ENCODE measurements at regions not wholly inside any gene's neighbourhood (a gene's known extent, or its start where the extent isn't known, plus 50 kb on each side); places are given as distances from the start of the nearest gene placed in this dataset.
A peak's percentile ranks its signal among the peaks of the same experiment; 100 is the strongest.
"Not testable (repeated sequence)": the region's sequence is repeated elsewhere in the genome, so short reads cannot be mapped to it uniquely, and the experiment has no call there.

DNA sequence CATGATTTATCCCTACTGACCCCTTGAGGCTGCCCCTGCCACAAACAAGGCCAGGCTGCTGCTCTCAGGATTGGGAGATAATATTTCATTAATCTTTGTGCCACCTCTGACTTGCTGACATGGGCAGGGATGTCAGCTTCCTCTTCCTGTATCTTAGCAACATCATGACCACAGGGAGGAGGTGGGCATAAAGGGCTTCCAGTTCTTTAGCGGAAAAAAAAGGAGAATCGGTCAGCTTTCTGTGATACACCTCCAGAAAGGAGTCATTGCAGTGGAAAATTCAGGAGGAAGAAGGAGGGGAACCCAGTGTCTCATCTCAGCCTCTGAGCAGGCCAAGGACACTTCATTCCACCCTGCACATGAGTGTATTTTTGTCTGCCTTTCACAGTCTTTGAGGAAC, 206.8 kb upstream of the SDK2 start:
- peaks cover 0 to 3% (median 0%) of the 10 kb centered on the region in 5 donors for H3K27me3 Mint-ChIP-seq

DNA sequence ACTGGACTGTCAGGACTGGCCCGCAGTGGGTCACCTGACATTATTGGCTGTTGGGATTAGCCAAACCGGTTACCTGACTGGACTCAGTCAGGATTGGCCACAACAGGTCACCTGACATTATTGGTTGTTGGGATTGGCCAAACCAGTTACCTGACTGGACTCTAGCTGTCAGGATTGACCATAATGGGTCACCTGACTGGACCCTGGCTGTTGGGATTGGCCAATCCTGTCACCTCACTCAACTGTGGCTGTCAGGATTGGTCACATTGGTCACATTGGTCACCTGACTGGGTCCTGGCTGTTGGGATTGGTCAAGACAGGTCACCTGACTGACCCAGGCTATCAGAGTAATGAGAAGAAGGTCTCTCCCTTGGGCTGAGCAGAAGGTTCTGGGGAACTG, 207.7 kb upstream of the SDK2 start:
- peaks cover 0 to 9% (median 8%) of the 10 kb centered on the region in 4 donors for H3K4me1 Mint-ChIP-seq
- H3K27me3 Mint-ChIP-seq: peaks cover 0 to 3% (median 0%) of the 10 kb centered on the region in 5 donors
- POLR2A ChIA-PET: no interaction called here
- H3K9me3 Mint-ChIP-seq: peaks cover 0 to 21% (median 4%) of the 10 kb centered on the region in 9 donors
- no peak overlapping the region for H3K27ac Mint-ChIP-seq
- H3K4me3 Mint-ChIP-seq: no peak overlapping the region
- H3K36me3 Mint-ChIP-seq: peaks cover 0 to 12% (median 0%) of the 10 kb centered on the region in 3 donors
- ATAC-seq: no peak
- no peak for DNase-seq

More for the DNA sequence above, 206.8 kb upstream of the SDK2 start:
- peaks cover 0 to 12% (median 0%) of the 10 kb centered on the region in 3 donors for H3K36me3 Mint-ChIP-seq
- no peak overlapping the region for H3K4me3 Mint-ChIP-seq
- no peak for ATAC-seq
- H3K27ac Mint-ChIP-seq: peak overlapping the region in 1 of 10 donors; percentile 25
- DNase-seq: no peak
- POLR2A ChIA-PET: no interaction called here
- H3K4me1 Mint-ChIP-seq: peaks cover 0 to 9% (median 8%) of the 10 kb centered on the region in 4 donors
- peaks cover 0 to 21% (median 4%) of the 10 kb centered on the region in 9 donors for H3K9me3 Mint-ChIP-seq

DNA sequence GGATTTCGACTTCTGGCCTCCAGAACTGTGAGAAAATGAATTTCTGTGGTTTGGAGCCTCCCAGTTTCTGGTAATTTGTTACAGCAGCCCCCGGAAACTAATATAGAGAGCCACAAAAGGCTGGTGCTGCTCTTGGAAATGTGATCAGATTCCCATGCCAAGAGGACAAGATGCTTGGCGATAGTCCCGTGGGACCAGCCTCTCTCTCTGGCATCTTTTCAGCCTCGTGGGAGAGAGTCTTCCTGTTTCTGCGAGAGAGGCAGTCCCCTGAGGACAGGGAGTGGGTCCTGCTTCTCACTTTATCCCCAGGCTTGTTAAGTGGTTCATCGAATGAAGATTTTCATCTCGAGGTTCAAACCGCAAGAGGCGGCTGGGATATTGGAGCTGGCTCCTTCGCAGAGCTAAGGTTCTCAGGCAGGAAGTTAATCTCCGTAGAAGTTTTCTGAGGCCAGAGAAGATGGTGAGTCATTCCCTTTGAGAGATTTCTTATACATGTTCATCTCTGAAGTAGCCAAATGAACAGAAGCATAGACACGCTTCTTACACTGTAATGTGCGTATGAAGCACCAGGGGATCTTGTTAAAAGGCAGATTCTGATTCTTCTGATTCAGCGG, 211.6 kb upstream of the SDK2 start:
- H3K4me1 Mint-ChIP-seq: peaks cover 0 to 10% (median 8%) of the 10 kb centered on the region in 4 donors
- DNase-seq (no peak), ATAC-seq (no peak)
- no peak overlapping the region for H3K27ac Mint-ChIP-seq
- peaks cover 0 to 21% (median 4%) of the 10 kb centered on the region in 9 donors for H3K9me3 Mint-ChIP-seq
- H3K36me3 Mint-ChIP-seq: peaks cover 0 to 12% (median 0%) of the 10 kb centered on the region in 3 donors
- H3K4me3 Mint-ChIP-seq: no peak overlapping the region
- POLR2A ChIA-PET: no interaction called here
- peaks cover 0 to 3% (median 0%) of the 10 kb centered on the region in 5 donors for H3K27me3 Mint-ChIP-seq

DNA sequence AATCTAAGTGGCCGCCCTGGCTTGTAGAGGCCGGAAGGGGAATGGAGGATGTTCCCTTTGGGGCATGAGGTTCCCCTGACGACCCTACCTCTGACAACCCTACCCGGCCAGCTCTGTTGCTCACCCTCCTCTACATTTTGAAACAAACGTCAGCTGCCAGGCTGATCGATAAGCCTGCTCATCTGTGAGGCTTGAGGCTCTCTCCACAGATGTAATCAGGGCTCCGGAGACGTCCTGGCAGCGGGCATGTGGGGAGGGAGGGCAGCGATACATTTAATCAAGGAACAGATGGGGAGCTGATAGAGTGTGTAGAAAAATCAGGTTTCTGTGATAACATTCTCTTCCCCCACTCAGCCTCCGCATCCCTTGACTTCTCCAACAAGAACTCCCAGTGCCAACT, 212.3 kb upstream of the SDK2 start:
- H3K4me1 Mint-ChIP-seq: peaks cover 0 to 3% (median 1%) of the 10 kb centered on the region in 4 donors
- peaks cover 0 to 12% (median 0%) of the 10 kb centered on the region in 3 donors for H3K36me3 Mint-ChIP-seq
- H3K4me3 Mint-ChIP-seq: no peak overlapping the region
- H3K27ac Mint-ChIP-seq: no peak overlapping the region
- no peak for DNase-seq
- no peak for ATAC-seq
- POLR2A ChIA-PET: no interaction called here
- H3K27me3 Mint-ChIP-seq: peaks cover 0 to 3% (median 0%) of the 10 kb centered on the region in 5 donors
- peaks cover 0 to 21% (median 4%) of the 10 kb centered on the region in 9 donors for H3K9me3 Mint-ChIP-seq

DNA sequence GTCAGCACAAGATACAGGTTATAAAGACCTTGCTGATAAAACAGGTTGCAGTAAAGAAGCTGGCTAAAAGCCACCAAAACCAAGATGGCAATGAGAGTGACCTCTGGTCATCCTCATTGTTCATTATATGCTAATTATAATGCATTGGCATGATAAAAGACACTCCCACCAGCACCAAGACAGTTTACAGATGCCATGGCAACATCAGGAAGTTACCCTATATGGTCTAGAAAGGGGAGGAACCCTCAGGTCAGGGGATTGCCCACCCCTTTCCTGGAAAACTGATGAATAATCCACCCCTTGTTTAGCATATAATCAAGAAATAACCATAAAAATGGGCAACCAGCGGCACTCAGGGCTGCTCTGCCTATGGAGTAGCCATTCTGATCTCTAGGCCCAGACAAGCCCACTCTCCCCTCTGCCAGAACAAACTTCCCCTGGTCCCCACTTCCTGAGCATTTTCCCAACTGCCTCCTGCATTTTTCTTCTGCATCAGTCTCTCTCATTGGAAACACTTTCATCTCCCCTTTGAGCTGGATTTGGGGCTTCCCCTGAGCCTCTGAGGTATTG, 215.3 kb upstream of the SDK2 start:
- POLR2A ChIA-PET, H3K27ac Mint-ChIP-seq, ATAC-seq, H3K9me3 Mint-ChIP-seq, H3K4me3 Mint-ChIP-seq, H3K36me3 Mint-ChIP-seq, H3K4me1 Mint-ChIP-seq, DNase-seq, H3K27me3 Mint-ChIP-seq: not testable (repeated sequence)

DNA sequence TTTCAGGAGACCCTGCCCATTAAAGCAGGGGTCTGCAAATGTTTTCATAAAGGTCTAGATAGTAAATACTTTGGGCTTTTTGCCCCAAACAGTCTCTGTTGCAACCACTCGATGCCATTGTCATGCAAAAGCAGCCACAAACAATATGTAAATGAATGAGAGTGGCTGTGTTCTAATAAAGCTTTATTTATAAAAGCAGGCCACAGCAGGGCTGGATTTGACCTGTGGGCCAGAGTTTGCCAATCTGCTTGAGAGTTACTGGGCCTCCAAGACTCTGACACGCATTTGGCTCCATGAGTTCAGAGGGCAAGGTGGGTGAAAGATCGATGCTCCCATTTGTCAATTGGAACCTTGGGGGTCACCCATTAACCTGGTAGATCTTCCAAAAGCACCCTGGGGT, 217.3 kb upstream of the SDK2 start:
- Mint-ChIP-seq H3K27ac (no peak overlapping the region), H3K9me3 (no peaks in the 10 kb centered on the region), H3K27me3 (no peaks in the 10 kb centered on the region), H3K36me3 (no peaks in the 10 kb centered on the region), H3K4me1 (peaks cover 0 to 3% (median 0%) of the 10 kb centered on the region in 4 donors), H3K4me3 (no peak overlapping the region)
- DNase-seq (no peak), ATAC-seq (no peak)
- POLR2A ChIA-PET: no interaction called here

DNA sequence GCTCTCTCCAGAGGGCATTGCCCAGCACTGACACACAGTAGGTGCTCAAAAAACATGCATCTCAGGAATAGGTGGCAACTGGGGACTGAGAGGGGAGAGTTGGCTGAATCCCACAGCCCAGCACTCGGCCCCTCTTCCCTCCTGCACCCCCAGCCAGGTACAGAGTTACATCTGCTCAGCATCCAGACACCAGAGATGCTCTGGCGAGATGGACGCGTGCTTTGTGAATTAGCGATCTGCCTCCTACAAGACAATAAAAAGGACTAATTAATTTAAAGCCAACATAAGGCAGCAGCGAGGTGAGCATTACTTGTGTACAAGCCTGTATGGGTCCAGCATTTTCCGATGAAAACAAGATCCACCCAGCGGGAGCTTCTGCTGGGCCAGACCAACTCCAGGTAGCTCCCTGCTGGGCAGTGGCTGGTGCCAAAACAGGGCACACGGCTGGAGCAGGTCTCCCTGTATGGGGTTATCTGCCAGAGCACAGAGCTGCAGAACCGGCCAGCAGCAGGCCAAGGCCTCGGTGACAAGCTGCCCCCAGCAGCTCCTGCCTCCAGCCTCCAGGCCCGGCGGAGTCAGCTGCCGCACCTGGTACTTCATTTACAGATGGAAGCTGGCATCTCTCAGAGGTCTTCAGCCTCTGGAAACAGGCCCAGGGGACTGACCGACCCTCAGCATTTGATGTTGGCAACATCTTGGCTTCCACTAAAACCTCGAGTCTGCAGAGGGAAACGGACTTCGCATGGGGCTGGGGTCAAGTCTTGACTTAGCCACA, 219.7 kb upstream of the SDK2 start:
- Mint-ChIP-seq H3K27me3 (no peaks in the 10 kb centered on the region), H3K4me1 (peaks cover 0 to 3% (median 0%) of the 10 kb centered on the region in 4 donors), H3K9me3 (no peaks in the 10 kb centered on the region), H3K4me3 (no peak overlapping the region), H3K27ac (no peak overlapping the region), H3K36me3 (no peaks in the 10 kb centered on the region)
- DNase-seq: no peak
- POLR2A ChIA-PET: no interaction called here
- no peak for ATAC-seq

DNA sequence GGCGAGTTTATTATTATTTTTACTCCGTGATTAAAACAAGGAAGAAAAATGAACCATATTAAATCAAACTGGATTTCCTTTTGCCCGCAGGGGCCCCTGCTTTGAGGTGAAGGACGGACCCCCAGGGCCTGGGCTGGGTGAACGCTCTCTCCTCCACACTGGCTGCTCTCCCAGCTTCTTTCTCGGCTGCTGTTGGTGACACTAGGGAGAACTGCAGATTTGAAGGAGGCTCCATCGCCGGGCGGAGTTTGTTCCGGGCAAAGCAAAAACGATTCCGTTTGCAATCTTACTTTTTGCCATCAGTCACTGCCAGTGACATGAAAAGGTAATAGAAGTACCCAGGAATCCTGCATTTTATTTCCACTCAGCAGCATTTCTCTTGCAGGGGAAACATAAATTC, 221.6 kb upstream of the SDK2 start:
- H3K4me1 Mint-ChIP-seq: no peaks in the 10 kb centered on the region
- ATAC-seq (no peak), DNase-seq (no peak)
- no peaks in the 10 kb centered on the region for H3K9me3 Mint-ChIP-seq
- no peak overlapping the region for H3K27ac Mint-ChIP-seq
- H3K27me3 Mint-ChIP-seq: peaks cover 0 to 1% (median 0%) of the 10 kb centered on the region in 5 donors
- POLR2A ChIA-PET: no interaction called here
- no peaks in the 10 kb centered on the region for H3K36me3 Mint-ChIP-seq
- no peak overlapping the region for H3K4me3 Mint-ChIP-seq

DNA sequence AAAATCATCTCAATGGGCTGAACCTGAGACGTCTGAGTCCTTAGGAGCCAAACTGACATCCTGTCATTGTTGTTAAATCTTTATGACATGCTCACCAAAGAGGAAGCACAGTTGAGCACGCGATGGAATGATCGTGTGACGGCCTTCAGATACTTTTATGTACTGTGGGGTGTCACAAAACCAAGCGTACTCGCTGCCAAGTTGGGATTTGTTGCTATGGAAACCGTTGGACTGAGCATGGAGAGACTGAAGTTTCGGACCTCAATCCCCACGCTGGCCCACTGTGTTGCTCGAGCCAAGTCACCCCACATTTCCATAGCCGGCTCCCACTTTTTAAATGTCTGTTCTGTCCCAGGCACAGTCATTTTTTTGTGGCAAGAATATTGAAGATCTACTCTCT, 222.8 kb upstream of the SDK2 start:
- DNase-seq (no peak), ATAC-seq (no peak)
- Mint-ChIP-seq H3K27me3 (peaks cover 0 to 1% (median 0%) of the 10 kb centered on the region in 5 donors), H3K4me1 (no peaks in the 10 kb centered on the region), H3K4me3 (no peak overlapping the region), H3K9me3 (peaks cover 0 to 3% (median 0%) of the 10 kb centered on the region in 9 donors), H3K27ac (peak overlapping the region in 1 of 10 donors; percentile 35), H3K36me3 (no peaks in the 10 kb centered on the region)
- POLR2A ChIA-PET: no interaction called here

DNA sequence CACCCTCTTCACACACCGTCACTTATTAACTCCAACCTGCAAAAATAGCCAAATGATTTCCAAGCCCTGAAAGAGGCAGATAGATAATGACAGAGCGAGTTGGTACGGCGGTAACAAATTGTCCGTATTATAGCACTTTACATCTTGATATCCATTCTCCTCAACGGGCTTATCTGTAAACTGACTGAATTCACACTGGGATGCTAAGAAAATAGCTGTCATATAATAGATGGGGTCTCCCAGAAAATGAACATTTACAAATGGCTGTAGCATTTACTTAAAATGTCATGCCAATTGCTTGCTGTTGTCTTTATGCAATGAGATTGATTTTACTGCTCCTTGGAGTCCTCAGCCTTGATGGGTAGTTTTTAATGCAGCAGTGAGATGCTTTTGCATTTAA, 225.8 kb upstream of the SDK2 start:
- ATAC-seq (no peak), DNase-seq (no peak)
- H3K36me3 Mint-ChIP-seq: no peaks in the 10 kb centered on the region
- no peak overlapping the region for H3K4me3 Mint-ChIP-seq
- H3K27ac Mint-ChIP-seq: no peak overlapping the region
- H3K4me1 Mint-ChIP-seq: no peaks in the 10 kb centered on the region
- POLR2A ChIA-PET: no interaction called here
- H3K27me3 Mint-ChIP-seq: peaks cover 0 to 2% (median 0%) of the 10 kb centered on the region in 5 donors
- peaks cover 0 to 3% (median 0%) of the 10 kb centered on the region in 9 donors for H3K9me3 Mint-ChIP-seq

DNA sequence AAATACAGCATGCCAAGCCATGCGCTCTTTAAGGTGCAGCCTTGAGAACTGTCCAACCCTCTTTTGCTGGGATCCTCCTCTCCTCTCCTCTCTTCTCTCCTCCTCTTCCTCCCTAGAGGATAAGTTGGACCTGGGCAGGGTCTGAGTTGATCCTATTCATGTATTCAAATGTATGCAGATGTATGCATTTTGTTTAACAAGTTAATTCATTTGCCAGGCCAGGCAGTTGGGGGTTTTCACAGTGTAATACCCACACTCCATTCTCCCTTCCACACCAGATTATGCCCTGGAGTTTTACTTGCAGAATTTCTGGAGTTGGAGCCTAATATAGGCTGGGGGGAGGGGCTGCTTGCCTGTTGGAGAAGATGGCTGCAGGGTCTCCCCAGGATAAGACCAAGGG, 226.2 kb upstream of the SDK2 start:
- Mint-ChIP-seq H3K27ac (no peak overlapping the region), H3K27me3 (peaks cover 0 to 2% (median 0%) of the 10 kb centered on the region in 5 donors), H3K4me1 (no peaks in the 10 kb centered on the region), H3K9me3 (peaks cover 0 to 3% (median 0%) of the 10 kb centered on the region in 9 donors), H3K36me3 (no peaks in the 10 kb centered on the region), H3K4me3 (no peak overlapping the region)
- POLR2A ChIA-PET: no interaction called here
- no peak for DNase-seq
- no peak for ATAC-seq

DNA sequence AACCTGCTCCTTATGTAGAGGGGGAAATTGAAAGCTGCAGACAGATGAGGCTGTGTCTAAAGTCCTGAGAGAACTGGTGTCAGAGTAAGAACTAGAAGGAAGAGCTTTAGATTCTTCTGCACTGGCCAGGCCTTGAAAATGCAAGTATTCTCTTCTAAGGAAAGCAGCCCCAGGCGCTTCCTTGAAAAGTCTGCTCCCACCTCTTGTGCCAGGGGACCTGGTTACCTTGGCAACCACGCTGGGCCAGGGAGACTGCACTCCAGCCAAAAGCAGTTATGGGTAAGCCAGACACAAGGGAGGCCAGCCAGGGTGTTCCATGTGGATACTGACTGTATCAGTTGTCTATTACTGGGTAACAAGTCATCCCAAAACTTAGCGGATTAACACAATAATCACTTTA, 228.6 kb upstream of the SDK2 start:
- ATAC-seq (no peak), DNase-seq (no peak)
- Mint-ChIP-seq H3K4me1 (no peaks in the 10 kb centered on the region), H3K27me3 (peaks cover 0 to 2% (median 0%) of the 10 kb centered on the region in 5 donors), H3K27ac (peak overlapping the region in 1 of 10 donors; percentile 42), H3K36me3 (no peaks in the 10 kb centered on the region), H3K4me3 (no peak overlapping the region), H3K9me3 (peaks cover 0 to 3% (median 0%) of the 10 kb centered on the region in 9 donors)
- POLR2A ChIA-PET: interaction anchor here (0.7 kb wide), 1 partner anchor 812 kb away, joined by 3 read pairs; no protein-coding TSS in a partner anchor
